Upper lobe of left lung (tissue), 4 donors: ENCODE measurements at regions not wholly inside any gene's neighbourhood (a gene's known extent, or its start where the extent isn't known, plus 50 kb on each side); places are given as distances from the start of the nearest gene placed in this dataset.

Experiments used
- CTCF ChIP-seq, 6 experiments: fragments of 450-650 bp in 4 of 6; fragments of 200-600 bp in 2 of 6; sonication (generic) in 2 of 6; IDR thresholded peaks; one replicate each; pipeline ENCODE4 v1.5.1; 2016 to 2019; ENCODE audit warnings: antibody characterized with exemption in 6 of 6
- POLR2AphosphoS5 ChIP-seq, 2 donors: sonication (generic); formaldehyde crosslinking; IDR thresholded peaks; one replicate each; pipeline ENCODE4 v1.5.1; 2017; ENCODE audit warnings: antibody characterized with exemption in 2 of 2

- no peak for TF ChIP-seq CTCF (IDR thresholded peaks at IDR 0.05)
- no peak for TF ChIP-seq POLR2AphosphoS5 (IDR thresholded peaks at IDR 0.05)
Measured at GRCh38 chr1:70617728-70618127, 206.7 kb downstream of the CTH start.
